ENCODE measurements at regions not wholly inside any gene's neighbourhood (a gene's known extent, or its start where the extent isn't known, plus 50 kb on each side); places are given as distances from the start of the nearest gene placed in this dataset.

- Histone ChIP-seq H4K20me1 (ENCODE audit: control insufficient read depth, insufficient read depth, low read depth, low read length) (no peaks in the 10 kb centered on the region), H3K9me2 (replicated peaks; ENCODE audit: control insufficient read depth, low read length) (no peaks in the 10 kb centered on the region), H3K9me3 (ENCODE audit: control insufficient read depth, insufficient read depth, low read length) (peaks cover 20% of the 10 kb centered on the region; the same call in 1 of the 2 replicates), H3K4me1 (ENCODE audit: control insufficient read depth, low read length) (no peaks in the 10 kb centered on the region), H3K36me3 (ENCODE audit: control insufficient read depth, low read length) (no peaks in the 10 kb centered on the region), H3F3A (ENCODE audit: control insufficient read depth, insufficient read depth) (no peaks in the 10 kb centered on the region), H3K4me3 (ENCODE audit: low read length) (no peak overlapping the region), H3K4me2 (ENCODE audit: low read length) (no peak overlapping the region), H3K27me3 (ENCODE audit: control insufficient read depth, low read length) (no peaks in the 10 kb centered on the region), H3K27ac (ENCODE audit: low read depth, low read length) (no peak overlapping the region), H3K79me2 (ENCODE audit: control insufficient read depth, low read length) (no peaks in the 10 kb centered on the region)
- no peak for TF ChIP-seq CTCF (IDR thresholded peaks at IDR 0.05; ENCODE audit: low read depth, low read length, poor library complexity, severe bottlenecking)
- no peak for TF ChIP-seq EZH2phosphoT487 (IDR thresholded peaks at IDR 0.05; ENCODE audit: borderline replicate concordance, low read length)
Observed at GRCh38 chr16:35746963-35747657, 2287.7 kb downstream of the TP53TG3F start.

- TF ChIP-seq CTCF (IDR thresholded peaks at IDR 0.05; ENCODE audit: low read depth, low read length, poor library complexity, severe bottlenecking) (no peak), EZH2phosphoT487 (IDR thresholded peaks at IDR 0.05; ENCODE audit: borderline replicate concordance, low read length) (no peak)
- Histone ChIP-seq H4K20me1 (ENCODE audit: control insufficient read depth, insufficient read depth, low read depth, low read length) (no peaks in the 10 kb centered on the region), H3F3A (ENCODE audit: control insufficient read depth, insufficient read depth) (no peaks in the 10 kb centered on the region), H3K36me3 (ENCODE audit: control insufficient read depth, low read length) (no peaks in the 10 kb centered on the region), H3K4me2 (ENCODE audit: low read length) (no peak overlapping the region), H3K4me3 (ENCODE audit: low read length) (no peak overlapping the region), H3K4me1 (ENCODE audit: control insufficient read depth, low read length) (no peaks in the 10 kb centered on the region), H3K9me2 (replicated peaks; ENCODE audit: control insufficient read depth, low read length) (no peaks in the 10 kb centered on the region), H3K27ac (ENCODE audit: low read depth, low read length) (no peak overlapping the region), H3K27me3 (ENCODE audit: control insufficient read depth, low read length) (no peaks in the 10 kb centered on the region), H3K79me2 (ENCODE audit: control insufficient read depth, low read length) (no peaks in the 10 kb centered on the region), H3K9me3 (ENCODE audit: control insufficient read depth, insufficient read depth, low read length) (peaks cover 24% of the 10 kb centered on the region; the same call in 1 of the 2 replicates)
Observed at GRCh38 chr16:35747658-35748455, 2288.4 kb downstream of the TP53TG3F start.

GRCh38 chr16:35748621-35749252 lies 2289.3 kb downstream of the TP53TG3F start:
- peaks cover 21% of the 10 kb centered on the region; the same call in 1 of the 2 replicates for H3K9me3 ChIP-seq (ENCODE audit: control insufficient read depth, insufficient read depth, low read length)

More at GRCh38 chr16:35748621-35749252, 2289.3 kb downstream of the TP53TG3F start:
- TF ChIP-seq CTCF (IDR thresholded peaks at IDR 0.05; ENCODE audit: low read depth, low read length, poor library complexity, severe bottlenecking) = no peak
- no peak for TF ChIP-seq EZH2phosphoT487 (IDR thresholded peaks at IDR 0.05; ENCODE audit: borderline replicate concordance, low read length)
- no peaks in the 10 kb centered on the region for H3K27me3 ChIP-seq (ENCODE audit: control insufficient read depth, low read length)
- H3K27ac ChIP-seq (ENCODE audit: low read depth, low read length) = no peak overlapping the region
- no peak overlapping the region for H3K4me2 ChIP-seq (ENCODE audit: low read length)
- H3K4me1 ChIP-seq (ENCODE audit: control insufficient read depth, low read length) = no peaks in the 10 kb centered on the region
- H3F3A ChIP-seq (ENCODE audit: control insufficient read depth, insufficient read depth) = no peaks in the 10 kb centered on the region
- no peaks in the 10 kb centered on the region for H4K20me1 ChIP-seq (ENCODE audit: control insufficient read depth, insufficient read depth, low read depth, low read length)
- no peak overlapping the region for H3K4me3 ChIP-seq (ENCODE audit: low read length)
- H3K36me3 ChIP-seq (ENCODE audit: control insufficient read depth, low read length) = no peaks in the 10 kb centered on the region
- no peaks in the 10 kb centered on the region for H3K9me2 ChIP-seq (replicated peaks; ENCODE audit: control insufficient read depth, low read length)
- H3K79me2 ChIP-seq (ENCODE audit: control insufficient read depth, low read length) = no peaks in the 10 kb centered on the region

All from DOHH2 (cell line).